ENCODE measurements at regions not wholly inside any gene's neighbourhood (a gene's known extent, or its start where the extent isn't known, plus 50 kb on each side); places are given as distances from the start of the nearest gene placed in this dataset.

GRCh38 chr5:18965893-18966292, 1022.1 kb downstream of the CDH18 start:
- H3K36me3 ChIP-seq (ENCODE audit: control insufficient read depth, insufficient read depth, low read length): no peaks in the 10 kb centered on the region
- BruUV-seq (replicated peaks): no TSS peak
- no peaks in the 10 kb centered on the region for H4K20me1 ChIP-seq (replicated peaks; ENCODE audit: control insufficient read depth, insufficient read depth, low read length)
- FAIRE-seq (no peak), DNase-seq (ENCODE audit: extremely low read depth in 1 of 4, low spot score in 3 of 4) (no peak), ATAC-seq (no peak)
- no peak overlapping the region for H2AFZ ChIP-seq (ENCODE audit: low read depth, low read length)
- in situ Hi-C loops (cut with MboI) (no loop called here), intact Hi-C loops (cut with micrococcal nuclease) (no loop called here)
- no peaks in the 10 kb centered on the region for H3K79me2 ChIP-seq (ENCODE audit: control insufficient read depth, insufficient read depth, low read length)
- no peak overlapping the region for H3K9ac ChIP-seq (ENCODE audit: insufficient read depth in 1 of 2, low read depth in 2 of 2, low read length in 2 of 2)
- no peaks in the 10 kb centered on the region for H3K4me1 ChIP-seq (replicated peaks in 1 of 2; ENCODE audit: control insufficient read depth in 2 of 2, insufficient read depth in 2 of 2, low read length in 2 of 2)
- no peak overlapping the region for H3K4me3 ChIP-seq
- H3K27ac ChIP-seq (ENCODE audit: extremely low read depth, low read depth, low read length): no peak overlapping the region
- H3K27me3 ChIP-seq (ENCODE audit: control insufficient read depth in 2 of 2, insufficient read depth in 2 of 2, low read length in 2 of 2): no peaks in the 10 kb centered on the region
- H3K9me3 ChIP-seq (replicated peaks; ENCODE audit: control insufficient read depth, insufficient read depth, low read depth, low read length): no peaks in the 10 kb centered on the region
- no peaks in the 10 kb centered on the region for H3K9me1 ChIP-seq (ENCODE audit: control insufficient read depth, insufficient read depth, low read length)
- CTCF ChIA-PET (ENCODE audit: low intra/inter-chr PET ratio): no interaction called here
- TF ChIP-seq PHTF2 (CRISPR knock-in tag; IDR thresholded peaks at IDR 0.05) (no peak), SIN3A (IDR thresholded peaks at IDR 0.05; ENCODE audit: borderline replicate concordance in 2 of 2, control insufficient read depth in 1 of 2, low read depth in 2 of 2, low read length in 2 of 2) (no peak), U2AF2 (optimal IDR thresholded peaks at IDR 0.05; ENCODE audit: low read depth, low read length) (no peak), HDAC1 (IDR thresholded peaks at IDR 0.05) (no peak), CHD1 (IDR thresholded peaks at IDR 0.05; ENCODE audit: low read length) (no peak), CXXC5 (CRISPR knock-in tag; IDR thresholded peaks at IDR 0.05) (no peak), DMBX1 (CRISPR knock-in tag; IDR thresholded peaks at IDR 0.05; ENCODE audit: borderline replicate concordance) (no peak), YY1 (IDR thresholded peaks at IDR 0.05; ENCODE audit: borderline replicate concordance in 1 of 3, control insufficient read depth in 1 of 3, extremely low read depth in 1 of 3, insufficient read depth in 3 of 3, insufficient read length in 1 of 3, insufficient replicate concordance in 2 of 3, low read depth in 1 of 3, low read length in 2 of 3) (no peak), NCOA6 (IDR thresholded peaks at IDR 0.05) (no peak), SPI1 (IDR thresholded peaks at IDR 0.05; ENCODE audit: borderline replicate concordance, low read depth, low read length) (no peak), TGIF2 (CRISPR knock-in tag; IDR thresholded peaks at IDR 0.05) (no peak), ZNF740 (CRISPR knock-in tag; IDR thresholded peaks at IDR 0.05) (no peak), ZNF740 (tag; IDR thresholded peaks at IDR 0.05) (no peak), ZNF12 (CRISPR knock-in tag; IDR thresholded peaks at IDR 0.05) (no peak)
- TF ChIP-seq, protein P1, sequence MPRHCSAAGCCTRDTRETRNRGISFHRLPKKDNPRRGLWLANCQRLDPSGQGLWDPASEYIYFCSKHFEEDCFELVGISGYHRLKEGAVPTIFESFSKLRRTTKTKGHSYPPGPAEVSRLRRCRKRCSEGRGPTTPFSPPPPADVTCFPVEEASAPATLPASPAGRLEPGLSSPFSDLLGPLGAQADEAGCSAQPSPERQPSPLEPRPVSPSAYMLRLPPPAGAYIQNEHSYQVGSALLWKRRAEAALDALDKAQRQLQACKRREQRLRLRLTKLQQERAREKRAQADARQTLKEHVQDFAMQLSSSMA (CRISPR knock-in tag; IDR thresholded peaks at IDR 0.05): no peak
- TF ChIP-seq, protein P2, sequence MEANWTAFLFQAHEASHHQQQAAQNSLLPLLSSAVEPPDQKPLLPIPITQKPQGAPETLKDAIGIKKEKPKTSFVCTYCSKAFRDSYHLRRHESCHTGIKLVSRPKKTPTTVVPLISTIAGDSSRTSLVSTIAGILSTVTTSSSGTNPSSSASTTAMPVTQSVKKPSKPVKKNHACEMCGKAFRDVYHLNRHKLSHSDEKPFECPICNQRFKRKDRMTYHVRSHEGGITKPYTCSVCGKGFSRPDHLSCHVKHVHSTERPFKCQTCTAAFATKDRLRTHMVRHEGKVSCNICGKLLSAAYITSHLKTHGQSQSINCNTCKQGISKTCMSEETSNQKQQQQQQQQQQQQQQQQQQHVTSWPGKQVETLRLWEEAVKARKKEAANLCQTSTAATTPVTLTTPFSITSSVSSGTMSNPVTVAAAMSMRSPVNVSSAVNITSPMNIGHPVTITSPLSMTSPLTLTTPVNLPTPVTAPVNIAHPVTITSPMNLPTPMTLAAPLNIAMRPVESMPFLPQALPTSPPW (CRISPR knock-in tag; IDR thresholded peaks at IDR 0.05): no peak
- TF ChIP-seq, protein P3, sequence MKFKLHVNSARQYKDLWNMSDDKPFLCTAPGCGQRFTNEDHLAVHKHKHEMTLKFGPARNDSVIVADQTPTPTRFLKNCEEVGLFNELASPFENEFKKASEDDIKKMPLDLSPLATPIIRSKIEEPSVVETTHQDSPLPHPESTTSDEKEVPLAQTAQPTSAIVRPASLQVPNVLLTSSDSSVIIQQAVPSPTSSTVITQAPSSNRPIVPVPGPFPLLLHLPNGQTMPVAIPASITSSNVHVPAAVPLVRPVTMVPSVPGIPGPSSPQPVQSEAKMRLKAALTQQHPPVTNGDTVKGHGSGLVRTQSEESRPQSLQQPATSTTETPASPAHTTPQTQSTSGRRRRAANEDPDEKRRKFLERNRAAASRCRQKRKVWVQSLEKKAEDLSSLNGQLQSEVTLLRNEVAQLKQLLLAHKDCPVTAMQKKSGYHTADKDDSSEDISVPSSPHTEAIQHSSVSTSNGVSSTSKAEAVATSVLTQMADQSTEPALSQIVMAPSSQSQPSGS (CRISPR knock-in tag; IDR thresholded peaks at IDR 0.05): no peak
- 18% methylated on average over 3 of the region's 3 CpGs for WGBS (ENCODE audit: insufficient coverage, low coverage, missing lambda C conversion rate)
- no peak overlapping the region for H3K4me2 ChIP-seq (ENCODE audit: insufficient read depth, low read length)
- POLR2A ChIA-PET: no interaction called here
